ENCODE measurements at regions not wholly inside any gene's neighbourhood (a gene's known extent, or its start where the extent isn't known, plus 50 kb on each side); places are given as distances from the start of the nearest gene placed in this dataset.

DNA sequence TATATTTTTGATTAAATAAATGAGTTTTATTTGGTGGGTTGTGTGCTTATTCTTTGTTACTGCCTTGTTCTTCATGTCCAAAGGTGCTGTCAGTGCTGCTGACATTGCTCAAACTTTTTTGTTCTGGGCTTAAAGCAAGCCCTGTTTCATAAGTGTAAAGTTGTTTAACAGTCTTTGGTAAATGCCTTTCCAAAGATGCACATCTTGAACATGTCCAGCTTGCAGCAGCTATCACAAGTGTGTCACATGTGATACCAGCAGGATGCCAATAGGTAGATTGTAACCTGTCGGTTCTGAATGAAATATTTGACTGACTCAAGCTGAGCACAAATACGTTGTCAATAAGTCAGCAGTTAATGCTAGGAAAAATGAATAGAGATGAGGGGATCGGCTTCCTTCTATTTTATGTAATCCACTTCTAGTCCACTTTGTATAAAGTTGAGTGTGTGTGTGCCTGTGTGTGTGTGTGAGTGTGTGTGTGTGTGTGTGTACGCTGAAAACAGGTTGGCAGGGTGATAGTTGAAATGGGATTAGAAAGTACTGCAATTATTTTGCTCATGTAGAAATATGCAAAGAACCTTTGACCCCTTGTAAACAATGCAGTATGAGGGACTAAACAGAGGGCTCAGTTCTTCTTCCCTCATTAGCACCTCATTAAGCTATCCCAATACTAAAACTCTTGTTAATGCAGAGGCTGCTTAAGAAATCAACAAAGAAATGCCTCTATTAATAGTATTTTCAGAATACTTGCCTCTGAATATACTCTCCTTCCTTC, 986.5 kb downstream of the TUSC7 start:
- no peak for DNase-seq

DNA sequence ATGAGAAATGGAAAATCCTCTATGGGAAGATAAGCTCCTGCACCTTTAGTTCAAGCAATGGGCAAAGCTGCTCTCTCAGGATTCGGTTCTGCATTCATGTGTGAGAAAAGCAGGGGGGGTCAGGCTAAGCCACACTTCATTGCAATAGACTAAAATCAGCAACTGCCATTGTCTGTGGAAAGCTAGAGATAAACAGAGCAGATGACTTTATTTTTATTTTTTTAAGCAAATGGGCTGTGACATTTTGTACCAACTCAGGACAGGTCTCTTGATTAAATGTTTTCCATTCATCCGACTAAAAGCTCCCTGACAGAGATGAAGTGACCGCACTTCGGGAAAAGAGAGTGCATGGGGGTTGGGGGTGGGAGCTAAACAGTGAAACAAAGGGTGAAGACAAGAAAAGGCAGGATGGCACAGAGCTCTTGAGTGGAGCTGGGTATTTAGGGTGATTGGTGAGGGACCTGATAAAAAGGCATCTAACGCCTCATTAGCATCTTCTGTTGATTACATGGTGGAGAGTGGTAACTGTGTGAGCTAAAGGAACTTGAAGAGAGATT, 987.4 kb downstream of the TUSC7 start:
- no peak for DNase-seq

DNA sequence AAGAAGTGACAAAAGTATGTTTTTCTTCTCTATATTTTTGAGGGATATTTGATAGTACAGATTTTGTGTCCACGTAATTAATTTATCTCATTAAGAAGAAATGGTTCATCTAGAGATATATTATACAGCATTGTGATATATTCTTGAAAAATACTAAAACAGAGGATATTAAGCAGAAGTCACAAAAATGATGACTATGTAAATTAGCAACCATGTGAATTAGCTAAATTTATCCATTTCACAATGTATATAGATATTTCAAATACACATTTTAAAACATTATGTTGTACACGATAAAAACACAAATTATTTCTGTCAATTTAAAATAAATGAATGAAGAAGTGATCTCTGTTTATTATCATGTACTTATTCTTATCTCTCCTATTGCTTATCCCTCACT, 989.5 kb downstream of the TUSC7 start:
- DNase-seq: no peak

GRCh38 chr3:117700573-117701360, 991.2 kb downstream of the TUSC7 start:
- DNase-seq: no peak

GRCh38 chr3:117705011-117705410, 995.4 kb downstream of the TUSC7 start:
- DNase-seq: no peak

DNA sequence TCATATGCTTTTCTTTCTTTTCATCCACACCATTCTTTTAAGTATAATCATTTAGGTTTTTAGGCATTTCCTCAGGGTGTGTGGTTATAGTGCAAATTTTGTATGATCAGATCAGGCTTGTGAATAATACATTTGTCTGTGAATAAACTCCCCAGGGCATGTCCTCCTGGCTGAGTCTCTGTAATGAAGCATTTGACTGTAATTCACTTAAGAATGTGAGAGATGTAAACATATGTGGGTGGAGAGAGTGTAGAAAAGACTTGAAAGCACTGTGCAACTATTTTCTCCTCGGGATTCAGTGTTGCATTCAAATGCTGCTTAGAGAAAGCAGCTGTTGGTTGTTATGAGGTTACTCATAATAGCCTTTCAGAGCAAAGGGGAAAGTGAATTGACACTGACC, 996.5 kb downstream of the TUSC7 start:
- DNase-seq: no peak

- DNase-seq: no peak
These were observed 997.2 kb downstream of the TUSC7 start for GRCh38 chr3:117706756-117707155.

GRCh38 chr3:117708601-117709000, 999.0 kb downstream of the TUSC7 start:
- no peak for DNase-seq

- no peak for DNase-seq
These were observed 999.5 kb downstream of the TUSC7 start for GRCh38 chr3:117709108-117709507.

DNA sequence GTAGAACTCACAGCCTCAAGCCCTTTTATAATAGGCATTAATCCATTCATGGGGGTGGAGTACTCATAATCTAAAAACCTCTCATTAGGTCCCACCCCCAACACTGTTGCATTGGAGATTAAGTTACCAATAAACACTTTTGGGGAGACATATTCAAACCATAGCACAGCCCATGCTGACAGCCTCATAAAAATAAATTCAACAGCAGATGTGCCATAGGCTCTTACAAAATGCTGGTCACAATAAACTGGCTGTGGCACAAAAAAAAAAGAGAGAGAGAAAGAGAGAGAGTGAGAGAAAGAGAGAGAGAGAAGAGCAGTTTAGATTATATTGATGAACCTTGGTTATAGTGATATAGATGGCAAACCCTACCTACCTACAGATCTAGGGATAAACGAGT, 1000.9 kb downstream of the TUSC7 start:
- no peak for DNase-seq

DNA sequence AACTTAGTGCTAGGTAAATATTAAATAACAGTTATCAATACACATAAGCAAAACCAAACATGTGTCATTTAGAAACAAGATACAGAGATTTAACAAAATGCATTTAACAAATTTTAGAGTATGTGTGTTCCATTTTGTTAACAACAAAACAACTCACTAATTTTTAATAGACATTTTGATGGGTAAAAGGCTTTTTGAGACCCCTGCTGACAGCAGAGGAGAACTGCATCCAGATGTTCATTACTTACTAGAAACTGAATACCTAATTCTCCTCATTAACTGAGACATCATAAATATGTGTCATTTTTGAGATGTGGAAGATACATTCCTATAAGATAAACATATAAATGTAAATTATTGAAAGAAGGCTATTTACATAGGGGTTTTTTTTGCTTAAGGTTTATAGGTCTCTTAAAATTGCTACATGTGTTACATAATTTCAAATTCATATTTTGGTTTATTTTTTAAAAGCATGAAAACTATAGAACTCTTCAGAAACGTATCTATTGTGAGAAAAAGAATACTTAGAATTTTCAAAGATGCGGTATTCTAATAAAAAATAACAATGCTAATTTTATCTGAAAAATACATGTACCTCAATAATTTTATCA, 1009.8 kb downstream of the TUSC7 start:
- DNase-seq: no peak

DNA sequence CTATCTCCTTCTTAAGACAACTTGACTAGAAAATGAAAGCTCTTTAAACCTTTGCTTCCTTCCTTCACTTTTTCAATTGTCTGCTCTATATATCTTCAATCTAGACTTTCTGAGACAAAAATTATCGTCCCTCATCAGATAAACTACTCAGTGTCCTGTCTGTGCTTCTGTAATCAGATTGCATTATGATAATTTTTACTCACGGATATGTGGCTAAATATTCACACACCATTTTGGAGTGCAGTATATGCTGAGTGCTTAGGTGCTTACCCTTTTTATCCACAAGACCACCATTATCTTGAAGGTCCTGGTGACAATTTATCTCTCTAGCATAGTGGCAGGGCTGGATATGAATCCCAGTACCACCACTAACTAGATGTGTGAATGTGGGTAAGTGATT, 1012.3 kb downstream of the TUSC7 start:
- DNase-seq: no peak

DNA sequence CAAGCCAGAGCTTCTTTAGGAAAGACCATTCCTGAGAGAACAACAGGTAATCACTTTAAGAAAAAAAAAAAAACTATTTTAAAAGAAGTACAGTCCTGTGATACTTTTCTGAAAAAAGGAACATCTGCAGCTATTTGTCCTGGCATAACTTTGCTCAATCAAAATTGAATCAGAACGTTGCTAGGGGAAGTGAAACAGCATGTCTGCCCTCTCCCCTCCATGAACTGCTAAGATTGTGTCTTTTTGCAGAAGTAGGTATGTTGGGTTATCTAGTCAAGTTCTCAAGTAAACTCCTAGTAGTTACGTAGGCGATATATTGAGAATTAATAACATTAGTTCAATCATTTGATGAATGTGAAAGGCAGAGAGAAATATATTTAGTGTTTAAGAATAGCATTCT, 1013.3 kb downstream of the TUSC7 start:
- DNase-seq: no peak

DNA sequence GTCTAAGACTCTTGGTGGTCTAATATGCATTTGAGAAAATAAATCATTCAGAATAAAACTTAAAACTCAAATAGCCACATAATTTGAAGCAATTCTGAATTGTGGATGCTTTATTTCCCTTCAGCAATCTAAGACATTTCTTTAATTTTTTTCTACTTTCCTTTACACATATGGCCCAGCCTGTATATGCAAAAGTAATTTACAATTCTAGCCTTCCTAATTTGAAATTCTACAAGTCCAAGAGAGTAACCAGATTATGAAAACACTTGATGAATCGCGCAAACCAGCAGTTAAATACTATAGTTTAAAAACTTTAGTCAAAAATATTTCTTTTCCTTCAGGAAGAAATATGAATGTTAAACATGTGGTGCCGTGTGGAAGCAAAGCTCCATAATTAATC, 1014.2 kb downstream of the TUSC7 start:
- DNase-seq: no peak

- DNase-seq: no peak
These were observed 1015.7 kb downstream of the TUSC7 start for GRCh38 chr3:117725314-117725713.

DNA sequence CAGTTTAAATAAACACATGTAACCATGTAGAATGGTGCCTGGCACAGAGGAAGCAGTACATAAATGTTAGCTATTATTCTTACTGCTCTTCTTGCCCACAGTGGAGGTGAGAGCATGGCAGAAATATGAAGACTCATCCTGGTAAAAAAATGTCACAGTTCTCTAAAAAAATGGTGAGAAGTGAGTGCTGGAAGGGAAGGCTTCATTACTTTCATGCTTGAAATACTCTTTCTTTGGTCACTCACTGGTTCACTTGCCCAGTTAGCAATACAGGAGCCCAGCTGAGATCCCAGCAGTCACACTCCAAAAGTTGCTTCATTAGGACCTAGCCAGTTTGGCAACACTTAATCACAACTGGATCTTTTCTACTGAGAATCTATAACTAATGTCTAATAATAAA, 1017.2 kb downstream of the TUSC7 start:
- no peak for DNase-seq

DNA sequence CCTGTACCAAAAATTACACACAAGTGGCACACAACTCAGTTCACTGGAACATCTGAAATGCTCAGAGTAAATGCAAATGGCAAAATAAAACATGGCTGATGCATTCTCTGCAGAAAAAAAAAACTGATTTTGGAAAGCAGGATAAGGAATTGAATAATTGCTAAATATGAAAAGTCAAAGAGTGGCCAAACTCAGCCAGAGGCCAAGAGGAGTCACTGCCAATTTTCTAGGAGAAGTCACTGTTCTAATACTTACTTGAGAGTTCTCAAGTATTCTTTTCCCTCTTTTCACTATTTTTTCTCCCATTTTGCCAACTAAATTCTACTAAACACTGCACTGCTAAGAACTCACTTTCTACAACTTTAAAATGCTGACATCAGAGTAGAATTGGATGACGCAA, 1018.6 kb downstream of the TUSC7 start:
- no peak for DNase-seq

DNA sequence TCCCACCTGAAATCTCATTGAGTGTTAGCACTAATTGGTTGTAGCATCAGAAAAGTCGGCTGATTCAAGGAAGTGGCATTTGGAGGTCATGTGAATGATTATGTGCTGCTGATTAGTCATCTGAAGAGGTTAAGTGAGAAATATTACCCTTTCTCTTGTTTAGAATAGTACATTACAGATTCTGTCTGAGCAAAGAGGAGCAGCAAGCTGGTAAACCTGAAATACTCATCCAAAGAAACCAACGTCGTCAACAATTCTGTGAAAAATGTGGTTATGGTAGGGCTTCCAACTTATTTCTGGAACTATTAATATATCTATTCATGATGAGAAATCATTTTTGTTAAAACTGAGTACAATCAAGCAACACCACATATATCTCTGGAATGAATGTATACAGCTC, 1024.9 kb downstream of the TUSC7 start:
- no peak for DNase-seq

DNA sequence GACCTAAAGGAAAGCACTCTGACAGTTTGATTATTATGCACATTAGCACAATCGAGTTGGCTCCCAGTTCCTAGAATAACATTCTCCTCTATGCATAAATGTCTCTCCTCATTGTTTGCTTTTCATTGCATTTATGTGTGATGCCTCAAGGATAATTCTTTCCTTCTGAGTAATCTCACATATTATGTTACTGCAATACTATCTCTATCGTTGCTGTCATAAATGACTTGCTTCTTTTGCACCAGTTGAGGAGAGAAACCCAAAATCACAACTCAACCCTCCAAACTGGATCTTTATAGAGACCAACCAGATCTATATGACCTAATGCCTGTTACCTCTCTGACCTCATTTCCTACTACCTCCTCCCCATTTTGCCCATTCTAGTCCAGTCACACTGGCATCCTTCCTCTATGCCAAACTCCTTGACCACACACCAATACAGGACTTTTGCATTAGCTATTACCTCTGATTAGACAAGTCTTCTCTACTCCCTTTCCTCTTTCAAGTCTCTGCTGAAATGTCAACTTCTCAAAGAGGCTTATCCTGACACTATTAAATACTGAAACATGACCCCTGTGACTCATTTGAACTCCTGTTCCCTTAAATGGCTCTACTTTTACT, 1026.0 kb downstream of the TUSC7 start:
- no peak for DNase-seq

GRCh38 chr3:117736846-117737245, 1027.3 kb downstream of the TUSC7 start:
- no peak for DNase-seq

DNA sequence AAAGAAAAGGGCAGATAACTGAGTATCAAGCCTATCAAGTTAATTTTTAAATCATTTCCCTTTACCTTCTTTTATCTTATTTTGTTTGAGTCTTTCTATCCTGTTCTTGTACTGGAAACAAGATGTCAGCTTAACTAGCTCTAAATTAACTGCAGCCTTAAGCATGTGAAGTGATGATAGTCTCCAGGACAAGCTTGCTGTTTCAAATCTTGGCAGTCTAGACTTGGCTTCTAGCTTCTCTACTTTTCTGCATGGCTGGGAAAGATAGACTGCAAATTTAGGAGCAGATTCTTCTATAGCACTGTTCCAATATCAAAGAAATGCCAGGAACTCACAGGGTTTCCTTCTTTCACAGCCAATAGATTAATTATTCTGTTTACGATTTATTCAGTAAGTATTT, 1034.4 kb downstream of the TUSC7 start:
- no peak for DNase-seq

DNA sequence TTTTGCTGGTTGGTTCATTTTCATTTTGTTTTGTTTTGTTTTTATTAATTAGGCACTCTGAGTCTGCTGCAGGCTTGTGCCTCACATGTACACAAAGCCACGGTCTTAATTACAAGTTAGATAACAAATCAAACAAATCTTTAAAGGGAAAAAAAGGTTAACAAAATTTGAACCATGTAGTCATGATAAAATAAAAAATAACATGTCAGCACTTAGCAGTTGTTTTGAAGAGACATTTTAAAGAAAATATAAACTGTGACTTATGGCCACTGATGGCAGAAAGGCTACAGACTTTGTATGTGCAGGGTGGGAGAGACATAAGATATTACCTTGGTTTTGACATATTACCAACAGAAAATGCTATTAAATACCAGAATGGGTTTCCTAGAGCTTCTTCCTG, 1035.4 kb downstream of the TUSC7 start:
- no peak for DNase-seq

- no peak for DNase-seq
These were observed 1035.9 kb downstream of the TUSC7 start for GRCh38 chr3:117745516-117745915.
